ENCODE measurements at regions not wholly inside any gene's neighbourhood (a gene's known extent, or its start where the extent isn't known, plus 50 kb on each side); places are given as distances from the start of the nearest gene placed in this dataset.

GRCh38 chr1:79807816-79808215 is 801.3 kb upstream of the ADGRL4 start:
- Histone ChIP-seq H3K9me2 (ENCODE audit: low read depth, low read length) (no peaks in the 10 kb centered on the region), H3K79me2 (ENCODE audit: insufficient read depth, low read length) (no peaks in the 10 kb centered on the region), H2AFZ (ENCODE audit: low read length) (no peak overlapping the region), H3K9ac (ENCODE audit: low read length) (no peak overlapping the region), H3K9me3 (ENCODE audit: low read length) (no peaks in the 10 kb centered on the region), H4K20me1 (ENCODE audit: insufficient read depth, low read length) (no peaks in the 10 kb centered on the region), H3K27me3 (ENCODE audit: insufficient read depth, low read length) (no peaks in the 10 kb centered on the region), H3K36me3 (ENCODE audit: insufficient read depth, low read length) (no peaks in the 10 kb centered on the region), H3K4me2 (ENCODE audit: low read length) (no peak overlapping the region), H3F3A (ENCODE audit: insufficient read depth, low read length) (no peaks in the 10 kb centered on the region), H3K4me1 (ENCODE audit: insufficient read depth, low read length, severe bottlenecking) (no peaks in the 10 kb centered on the region), H3K27ac (ENCODE audit: low read depth, low read length, poor library complexity, severe bottlenecking) (no peak overlapping the region), H3K4me3 (ENCODE audit: low read depth, low read length, poor library complexity, severe bottlenecking) (no peak overlapping the region)
- TF ChIP-seq EZH2 (IDR thresholded peaks at IDR 0.05; ENCODE audit: borderline replicate concordance, low read length) (no peak), CTCF (IDR thresholded peaks at IDR 0.05; ENCODE audit: low read length) (no peak)

- Histone ChIP-seq H4K20me1 (ENCODE audit: insufficient read depth, low read length) (no peaks in the 10 kb centered on the region), H3K9me3 (ENCODE audit: low read length) (no peaks in the 10 kb centered on the region; the same call in 1 of the 2 replicates), H2AFZ (ENCODE audit: low read length) (peak overlapping the region; percentile 34; the same call in 1 of the 2 replicates), H3F3A (ENCODE audit: insufficient read depth, low read length) (no peaks in the 10 kb centered on the region), H3K9me2 (ENCODE audit: low read depth, low read length) (no peaks in the 10 kb centered on the region), H3K79me2 (ENCODE audit: insufficient read depth, low read length) (no peaks in the 10 kb centered on the region), H3K4me3 (ENCODE audit: low read depth, low read length, poor library complexity, severe bottlenecking) (no peak overlapping the region), H3K9ac (ENCODE audit: low read length) (no peak overlapping the region), H3K4me1 (ENCODE audit: insufficient read depth, low read length, severe bottlenecking) (peaks cover 1% of the 10 kb centered on the region), H3K36me3 (ENCODE audit: insufficient read depth, low read length) (no peaks in the 10 kb centered on the region), H3K27ac (ENCODE audit: low read depth, low read length, poor library complexity, severe bottlenecking) (no peak overlapping the region), H3K4me2 (ENCODE audit: low read length) (no peak overlapping the region), H3K27me3 (ENCODE audit: insufficient read depth, low read length) (no peaks in the 10 kb centered on the region)
- TF ChIP-seq CTCF (IDR thresholded peaks at IDR 0.05; ENCODE audit: low read length): no peak
- TF ChIP-seq EZH2 (IDR thresholded peaks at IDR 0.05; ENCODE audit: borderline replicate concordance, low read length): no peak
Observed at GRCh38 chr1:79797487-79797886, 791.0 kb upstream of the ADGRL4 start.

- Histone ChIP-seq H3K9ac (ENCODE audit: low read length) (no peak overlapping the region), H3F3A (ENCODE audit: insufficient read depth, low read length) (no peaks in the 10 kb centered on the region), H2AFZ (ENCODE audit: low read length) (no peak overlapping the region), H4K20me1 (ENCODE audit: insufficient read depth, low read length) (no peaks in the 10 kb centered on the region), H3K9me3 (ENCODE audit: low read length) (no peaks in the 10 kb centered on the region; the same call in 1 of the 2 replicates), H3K36me3 (ENCODE audit: insufficient read depth, low read length) (no peaks in the 10 kb centered on the region), H3K4me2 (ENCODE audit: low read length) (no peak overlapping the region), H3K9me2 (ENCODE audit: low read depth, low read length) (no peaks in the 10 kb centered on the region), H3K27ac (ENCODE audit: low read depth, low read length, poor library complexity, severe bottlenecking) (no peak overlapping the region), H3K79me2 (ENCODE audit: insufficient read depth, low read length) (no peaks in the 10 kb centered on the region), H3K4me1 (ENCODE audit: insufficient read depth, low read length, severe bottlenecking) (peaks cover 8% of the 10 kb centered on the region), H3K4me3 (ENCODE audit: low read depth, low read length, poor library complexity, severe bottlenecking) (no peak overlapping the region), H3K27me3 (ENCODE audit: insufficient read depth, low read length) (no peaks in the 10 kb centered on the region)
- TF ChIP-seq EZH2 (IDR thresholded peaks at IDR 0.05; ENCODE audit: borderline replicate concordance, low read length): no peak
- no peak for TF ChIP-seq CTCF (IDR thresholded peaks at IDR 0.05; ENCODE audit: low read length)
Observed at GRCh38 chr1:79796434-79796833, 789.9 kb upstream of the ADGRL4 start.
